ENCODE measurements at regions not wholly inside any gene's neighbourhood (a gene's known extent, or its start where the extent isn't known, plus 50 kb on each side); places are given as distances from the start of the nearest gene placed in this dataset.

GRCh38 chr1:200330741-200331428 is 79.0 kb downstream of the ZNF281 start:
- no peaks in the 10 kb centered on the region for H3K27me3 ChIP-seq
- TF ChIP-seq CTCF (IDR thresholded peaks at IDR 0.05) = no peak
- no peak for TF ChIP-seq POLR2A (IDR thresholded peaks at IDR 0.05)
- no peak for DNase-seq
- no peaks in the 10 kb centered on the region for H3K4me1 ChIP-seq (replicated peaks in 1 of 2)
- 63 to 71% (median 68%) methylated on average over 15 of the region's 15 CpGs for WGBS, 4 donors
- H3K9me3 ChIP-seq (replicated peaks in 1 of 3) = no peaks in the 10 kb centered on the region
- no peak overlapping the region for H3K27ac ChIP-seq
- intact Hi-C loops (cut with DNase I) = no loop called here
- no peaks in the 10 kb centered on the region for H3K36me3 ChIP-seq (replicated peaks in 1 of 2)
- no peak overlapping the region for H3K4me3 ChIP-seq

- DNase-seq = no peak
- Histone ChIP-seq H3K4me1 (replicated peaks in 1 of 2) (no peaks in the 10 kb centered on the region), H3K27me3 (peaks cover 5% of the 10 kb centered on the region), H3K27ac (no peak overlapping the region), H3K4me3 (no peak overlapping the region), H3K36me3 (replicated peaks in 1 of 2) (no peaks in the 10 kb centered on the region), H3K9me3 (replicated peaks in 1 of 3) (no peaks in the 10 kb centered on the region)
- intact Hi-C loops (cut with DNase I) = no loop called here
- no peak for TF ChIP-seq CTCF (IDR thresholded peaks at IDR 0.05)
- TF ChIP-seq POLR2A (IDR thresholded peaks at IDR 0.05) = no peak
- WGBS, 4 donors = 65 to 85% (median 77%) methylated on average over 6 to 7 of the region's 7 CpGs
Measured at GRCh38 chr1:200329208-200329882, 80.5 kb downstream of the ZNF281 start.

- Histone ChIP-seq H3K27me3 (peaks cover 5% of the 10 kb centered on the region), H3K27ac (no peak overlapping the region), H3K4me3 (no peak overlapping the region), H3K36me3 (replicated peaks in 1 of 2) (no peaks in the 10 kb centered on the region), H3K9me3 (replicated peaks in 1 of 3) (no peaks in the 10 kb centered on the region), H3K4me1 (replicated peaks in 1 of 2) (no peaks in the 10 kb centered on the region)
- DNase-seq = no peak
- intact Hi-C loops (cut with DNase I) = no loop called here
- no peak for TF ChIP-seq POLR2A (IDR thresholded peaks at IDR 0.05)
- no peak for TF ChIP-seq CTCF (IDR thresholded peaks at IDR 0.05)
- WGBS, 4 donors = 61 to 80% (median 71%) methylated on average over 2 of the region's 2 CpGs
Measured at GRCh38 chr1:200328379-200328778, 81.5 kb downstream of the ZNF281 start.

DNA sequence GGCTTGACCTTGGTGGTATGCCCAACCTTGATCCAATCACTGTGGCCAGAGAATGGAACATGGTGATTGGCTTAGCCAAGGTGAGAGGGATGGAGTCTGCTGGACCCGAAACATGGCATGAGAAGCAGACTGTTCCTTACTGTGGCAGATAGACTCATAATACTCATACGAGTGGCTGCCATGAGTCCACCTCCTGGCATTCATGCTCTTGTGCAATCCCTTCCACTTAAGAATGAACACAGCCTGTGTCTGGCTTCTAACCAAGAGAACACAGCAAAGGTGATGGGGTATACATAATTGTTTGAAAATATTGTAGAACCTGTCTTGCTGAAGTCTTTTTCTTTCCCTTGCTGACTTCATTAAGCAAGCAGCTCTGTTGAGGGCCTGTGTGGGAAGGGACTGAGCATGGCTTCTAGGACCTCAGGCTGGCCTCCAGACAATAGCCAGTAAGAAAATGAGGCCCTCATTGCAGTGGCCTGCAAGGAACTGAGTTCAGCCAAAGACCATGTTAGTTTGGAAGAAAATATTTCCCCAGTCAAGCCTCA is 85.9 kb downstream of the ZNF281 start:
- peaks cover 5% of the 10 kb centered on the region for H3K27me3 ChIP-seq
- TF ChIP-seq POLR2A (IDR thresholded peaks at IDR 0.05) = no peak
- no peak for TF ChIP-seq CTCF (IDR thresholded peaks at IDR 0.05)
- H3K27ac ChIP-seq = no peak overlapping the region
- no peak for DNase-seq
- no peaks in the 10 kb centered on the region for H3K36me3 ChIP-seq (replicated peaks in 1 of 2)
- H3K4me3 ChIP-seq = no peak overlapping the region
- intact Hi-C loops (cut with DNase I) = no loop called here
- 72 to 93% (median 86%) methylated on average over 2 of the region's 2 CpGs for WGBS, 4 donors
- H3K9me3 ChIP-seq (replicated peaks in 1 of 3) = no peaks in the 10 kb centered on the region
- no peaks in the 10 kb centered on the region for H3K4me1 ChIP-seq (replicated peaks in 1 of 2)
